ENCODE measurements at regions not wholly inside any gene's neighbourhood (a gene's known extent, or its start where the extent isn't known, plus 50 kb on each side); places are given as distances from the start of the nearest gene placed in this dataset.

DNA sequence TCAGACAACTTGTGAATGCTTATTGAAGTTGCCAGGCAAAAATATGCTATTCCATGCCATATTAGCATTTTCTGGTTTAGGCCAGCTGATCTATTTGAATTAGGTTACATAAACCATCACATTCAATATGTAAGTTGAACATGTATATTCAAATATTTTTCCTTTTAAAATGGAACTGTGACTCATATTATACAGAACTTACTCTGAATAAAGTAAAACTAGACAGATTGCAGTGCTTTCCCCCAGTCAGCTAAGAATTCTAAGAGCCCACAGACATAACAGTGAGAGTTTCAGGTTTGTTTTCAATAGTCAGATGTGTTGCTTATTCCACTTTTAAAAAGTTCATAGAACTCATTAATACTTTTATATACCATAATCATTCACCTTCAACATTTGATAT, 119.8 kb downstream of the MGST1 start:
- Mint-ChIP-seq H3K27ac (no peak overlapping the region; the same call in 1 of the 2 replicates), H3K4me1 (no peaks in the 10 kb centered on the region), H3K27me3 (ENCODE audit: insufficient read depth, low read depth, poor library complexity) (no peaks in the 10 kb centered on the region), H3K4me3 (no peak overlapping the region), H3K9me3 (no peaks in the 10 kb centered on the region), H3K36me3 (ENCODE audit: low read depth) (no peaks in the 10 kb centered on the region)
- Histone ChIP-seq H3K36me3 (ENCODE audit: insufficient read depth) (no peaks in the 10 kb centered on the region), H3K79me2 (replicated peaks; ENCODE audit: insufficient read depth) (no peaks in the 10 kb centered on the region), H3K4me1 (ENCODE audit: insufficient read depth) (no peaks in the 10 kb centered on the region), H3K4me3 (no peak overlapping the region), H3K4me2 (no peak overlapping the region), H2AFZ (no peak overlapping the region), H3K27ac (ENCODE audit: low read depth) (no peak overlapping the region), H3K9me2 (ENCODE audit: insufficient read depth) (no peaks in the 10 kb centered on the region), H3F3A (replicated peaks; ENCODE audit: low read depth) (no peaks in the 10 kb centered on the region), H3K27me3 (ENCODE audit: insufficient read depth) (no peaks in the 10 kb centered on the region), H4K20me1 (replicated peaks; ENCODE audit: insufficient read depth) (no peaks in the 10 kb centered on the region)
- DNase-seq (ENCODE audit: low spot score) (no peak), ATAC-seq (no peak)
- TF ChIP-seq, protein P1, sequence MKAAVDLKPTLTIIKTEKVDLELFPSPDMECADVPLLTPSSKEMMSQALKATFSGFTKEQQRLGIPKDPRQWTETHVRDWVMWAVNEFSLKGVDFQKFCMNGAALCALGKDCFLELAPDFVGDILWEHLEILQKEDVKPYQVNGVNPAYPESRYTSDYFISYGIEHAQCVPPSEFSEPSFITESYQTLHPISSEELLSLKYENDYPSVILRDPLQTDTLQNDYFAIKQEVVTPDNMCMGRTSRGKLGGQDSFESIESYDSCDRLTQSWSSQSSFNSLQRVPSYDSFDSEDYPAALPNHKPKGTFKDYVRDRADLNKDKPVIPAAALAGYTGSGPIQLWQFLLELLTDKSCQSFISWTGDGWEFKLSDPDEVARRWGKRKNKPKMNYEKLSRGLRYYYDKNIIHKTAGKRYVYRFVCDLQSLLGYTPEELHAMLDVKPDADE (IDR thresholded peaks at IDR 0.05), result no peak
- TF ChIP-seq JUNB (IDR thresholded peaks at IDR 0.05; ENCODE audit: unreplicated experiment) (no peak), ZNF114 (CRISPR knock-in tag; IDR thresholded peaks at IDR 0.05) (no peak), EZH2 (IDR thresholded peaks at IDR 0.05; ENCODE audit: low read depth, unreplicated experiment) (no peak), CREB1 (CRISPR knock-in tag; IDR thresholded peaks at IDR 0.05; ENCODE audit: low read depth) (no peak), EZH2phosphoT487 (IDR thresholded peaks at IDR 0.05; ENCODE audit: unreplicated experiment) (no peak), POLR2AphosphoS5 (IDR thresholded peaks at IDR 0.05; ENCODE audit: low read depth) (no peak), NANOG (IDR thresholded peaks at IDR 0.05; ENCODE audit: borderline replicate concordance) (no peak), STAT1 (IDR thresholded peaks at IDR 0.05; ENCODE audit: unreplicated experiment) (no peak), ZNF331 (CRISPR knock-in tag; IDR thresholded peaks at IDR 0.05; ENCODE audit: low read depth) (no peak)
- TF ChIP-seq, protein P2, sequence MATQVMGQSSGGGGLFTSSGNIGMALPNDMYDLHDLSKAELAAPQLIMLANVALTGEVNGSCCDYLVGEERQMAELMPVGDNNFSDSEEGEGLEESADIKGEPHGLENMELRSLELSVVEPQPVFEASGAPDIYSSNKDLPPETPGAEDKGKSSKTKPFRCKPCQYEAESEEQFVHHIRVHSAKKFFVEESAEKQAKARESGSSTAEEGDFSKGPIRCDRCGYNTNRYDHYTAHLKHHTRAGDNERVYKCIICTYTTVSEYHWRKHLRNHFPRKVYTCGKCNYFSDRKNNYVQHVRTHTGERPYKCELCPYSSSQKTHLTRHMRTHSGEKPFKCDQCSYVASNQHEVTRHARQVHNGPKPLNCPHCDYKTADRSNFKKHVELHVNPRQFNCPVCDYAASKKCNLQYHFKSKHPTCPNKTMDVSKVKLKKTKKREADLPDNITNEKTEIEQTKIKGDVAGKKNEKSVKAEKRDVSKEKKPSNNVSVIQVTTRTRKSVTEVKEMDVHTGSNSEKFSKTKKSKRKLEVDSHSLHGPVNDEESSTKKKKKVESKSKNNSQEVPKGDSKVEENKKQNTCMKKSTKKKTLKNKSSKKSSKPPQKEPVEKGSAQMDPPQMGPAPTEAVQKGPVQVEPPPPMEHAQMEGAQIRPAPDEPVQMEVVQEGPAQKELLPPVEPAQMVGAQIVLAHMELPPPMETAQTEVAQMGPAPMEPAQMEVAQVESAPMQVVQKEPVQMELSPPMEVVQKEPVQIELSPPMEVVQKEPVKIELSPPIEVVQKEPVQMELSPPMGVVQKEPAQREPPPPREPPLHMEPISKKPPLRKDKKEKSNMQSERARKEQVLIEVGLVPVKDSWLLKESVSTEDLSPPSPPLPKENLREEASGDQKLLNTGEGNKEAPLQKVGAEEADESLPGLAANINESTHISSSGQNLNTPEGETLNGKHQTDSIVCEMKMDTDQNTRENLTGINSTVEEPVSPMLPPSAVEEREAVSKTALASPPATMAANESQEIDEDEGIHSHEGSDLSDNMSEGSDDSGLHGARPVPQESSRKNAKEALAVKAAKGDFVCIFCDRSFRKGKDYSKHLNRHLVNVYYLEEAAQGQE (IDR thresholded peaks at IDR 0.05; ENCODE audit: unreplicated experiment), result no peak
- TF ChIP-seq, protein P3, sequence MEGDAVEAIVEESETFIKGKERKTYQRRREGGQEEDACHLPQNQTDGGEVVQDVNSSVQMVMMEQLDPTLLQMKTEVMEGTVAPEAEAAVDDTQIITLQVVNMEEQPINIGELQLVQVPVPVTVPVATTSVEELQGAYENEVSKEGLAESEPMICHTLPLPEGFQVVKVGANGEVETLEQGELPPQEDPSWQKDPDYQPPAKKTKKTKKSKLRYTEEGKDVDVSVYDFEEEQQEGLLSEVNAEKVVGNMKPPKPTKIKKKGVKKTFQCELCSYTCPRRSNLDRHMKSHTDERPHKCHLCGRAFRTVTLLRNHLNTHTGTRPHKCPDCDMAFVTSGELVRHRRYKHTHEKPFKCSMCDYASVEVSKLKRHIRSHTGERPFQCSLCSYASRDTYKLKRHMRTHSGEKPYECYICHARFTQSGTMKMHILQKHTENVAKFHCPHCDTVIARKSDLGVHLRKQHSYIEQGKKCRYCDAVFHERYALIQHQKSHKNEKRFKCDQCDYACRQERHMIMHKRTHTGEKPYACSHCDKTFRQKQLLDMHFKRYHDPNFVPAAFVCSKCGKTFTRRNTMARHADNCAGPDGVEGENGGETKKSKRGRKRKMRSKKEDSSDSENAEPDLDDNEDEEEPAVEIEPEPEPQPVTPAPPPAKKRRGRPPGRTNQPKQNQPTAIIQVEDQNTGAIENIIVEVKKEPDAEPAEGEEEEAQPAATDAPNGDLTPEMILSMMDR (conservative IDR thresholded peaks at IDR 0.05; ENCODE audit: low read depth in 2 of 2), result no peak
- TF ChIP-seq, protein P4, sequence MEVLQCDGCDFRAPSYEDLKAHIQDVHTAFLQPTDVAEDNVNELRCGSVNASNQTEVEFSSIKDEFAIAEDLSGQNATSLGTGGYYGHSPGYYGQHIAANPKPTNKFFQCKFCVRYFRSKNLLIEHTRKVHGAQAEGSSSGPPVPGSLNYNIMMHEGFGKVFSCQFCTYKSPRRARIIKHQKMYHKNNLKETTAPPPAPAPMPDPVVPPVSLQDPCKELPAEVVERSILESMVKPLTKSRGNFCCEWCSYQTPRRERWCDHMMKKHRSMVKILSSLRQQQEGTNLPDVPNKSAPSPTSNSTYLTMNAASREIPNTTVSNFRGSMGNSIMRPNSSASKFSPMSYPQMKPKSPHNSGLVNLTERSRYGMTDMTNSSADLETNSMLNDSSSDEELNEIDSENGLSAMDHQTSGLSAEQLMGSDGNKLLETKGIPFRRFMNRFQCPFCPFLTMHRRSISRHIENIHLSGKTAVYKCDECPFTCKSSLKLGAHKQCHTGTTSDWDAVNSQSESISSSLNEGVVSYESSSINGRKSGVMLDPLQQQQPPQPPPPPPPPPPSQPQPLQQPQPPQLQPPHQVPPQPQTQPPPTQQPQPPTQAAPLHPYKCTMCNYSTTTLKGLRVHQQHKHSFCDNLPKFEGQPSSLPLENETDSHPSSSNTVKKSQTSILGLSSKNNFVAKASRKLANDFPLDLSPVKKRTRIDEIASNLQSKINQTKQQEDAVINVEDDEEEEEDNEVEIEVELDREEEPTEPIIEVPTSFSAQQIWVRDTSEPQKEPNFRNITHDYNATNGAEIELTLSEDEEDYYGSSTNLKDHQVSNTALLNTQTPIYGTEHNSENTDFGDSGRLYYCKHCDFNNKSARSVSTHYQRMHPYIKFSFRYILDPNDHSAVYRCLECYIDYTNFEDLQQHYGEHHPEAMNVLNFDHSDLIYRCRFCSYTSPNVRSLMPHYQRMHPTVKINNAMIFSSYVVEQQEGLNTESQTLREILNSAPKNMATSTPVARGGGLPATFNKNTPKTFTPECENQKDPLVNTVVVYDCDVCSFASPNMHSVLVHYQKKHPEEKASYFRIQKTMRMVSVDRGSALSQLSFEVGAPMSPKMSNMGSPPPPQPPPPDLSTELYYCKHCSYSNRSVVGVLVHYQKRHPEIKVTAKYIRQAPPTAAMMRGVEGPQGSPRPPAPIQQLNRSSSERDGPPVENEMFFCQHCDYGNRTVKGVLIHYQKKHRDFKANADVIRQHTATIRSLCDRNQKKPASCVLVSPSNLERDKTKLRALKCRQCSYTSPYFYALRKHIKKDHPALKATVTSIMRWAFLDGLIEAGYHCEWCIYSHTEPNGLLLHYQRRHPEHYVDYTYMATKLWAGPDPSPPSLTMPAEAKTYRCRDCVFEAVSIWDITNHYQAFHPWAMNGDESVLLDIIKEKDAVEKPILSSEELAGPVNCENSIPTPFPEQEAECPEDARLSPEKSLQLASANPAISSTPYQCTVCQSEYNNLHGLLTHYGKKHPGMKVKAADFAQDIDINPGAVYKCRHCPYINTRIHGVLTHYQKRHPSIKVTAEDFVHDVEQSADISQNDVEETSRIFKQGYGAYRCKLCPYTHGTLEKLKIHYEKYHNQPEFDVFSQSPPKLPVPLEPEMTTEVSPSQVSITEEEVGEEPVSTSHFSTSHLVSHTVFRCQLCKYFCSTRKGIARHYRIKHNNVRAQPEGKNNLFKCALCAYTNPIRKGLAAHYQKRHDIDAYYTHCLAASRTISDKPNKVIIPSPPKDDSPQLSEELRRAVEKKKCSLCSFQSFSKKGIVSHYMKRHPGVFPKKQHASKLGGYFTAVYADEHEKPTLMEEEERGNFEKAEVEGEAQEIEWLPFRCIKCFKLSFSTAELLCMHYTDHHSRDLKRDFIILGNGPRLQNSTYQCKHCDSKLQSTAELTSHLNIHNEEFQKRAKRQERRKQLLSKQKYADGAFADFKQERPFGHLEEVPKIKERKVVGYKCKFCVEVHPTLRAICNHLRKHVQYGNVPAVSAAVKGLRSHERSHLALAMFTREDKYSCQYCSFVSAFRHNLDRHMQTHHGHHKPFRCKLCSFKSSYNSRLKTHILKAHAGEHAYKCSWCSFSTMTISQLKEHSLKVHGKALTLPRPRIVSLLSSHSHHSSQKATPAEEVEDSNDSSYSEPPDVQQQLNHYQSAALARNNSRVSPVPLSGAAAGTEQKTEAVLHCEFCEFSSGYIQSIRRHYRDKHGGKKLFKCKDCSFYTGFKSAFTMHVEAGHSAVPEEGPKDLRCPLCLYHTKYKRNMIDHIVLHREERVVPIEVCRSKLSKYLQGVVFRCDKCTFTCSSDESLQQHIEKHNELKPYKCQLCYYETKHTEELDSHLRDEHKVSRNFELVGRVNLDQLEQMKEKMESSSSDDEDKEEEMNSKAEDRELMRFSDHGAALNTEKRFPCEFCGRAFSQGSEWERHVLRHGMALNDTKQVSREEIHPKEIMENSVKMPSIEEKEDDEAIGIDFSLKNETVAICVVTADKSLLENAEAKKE (CRISPR knock-in tag; IDR thresholded peaks at IDR 0.05), result no peak
